Type B pancreatic cell (in vitro differentiated cells): ENCODE measurements at regions not wholly inside any gene's neighbourhood (a gene's known extent, or its start where the extent isn't known, plus 50 kb on each side); places are given as distances from the start of the nearest gene placed in this dataset.

Experiments
- DNase-seq: peaks from one replicate; pipeline ENCODE4 v3.0.0; 2021; ENCODE audit warnings: mixed read lengths; ENCODE audit not compliant: unreplicated experiment; ENCODE audit errors: extremely low spot score
- H3K27ac Mint-ChIP-seq: 2 replicates; pipeline ENCODE4 v1.8.0; 2021; ENCODE audit warnings: mild to moderate bottlenecking, mixed read lengths
- H3K27me3 Mint-ChIP-seq: 2 replicates; pipeline ENCODE4 v1.8.0; 2021; ENCODE audit warnings: mixed read lengths
- H3K36me3 Mint-ChIP-seq: 2 replicates; pipeline ENCODE4 v1.8.0; 2021; ENCODE audit warnings: mixed read lengths
- H3K4me1 Mint-ChIP-seq: one replicate; pipeline ENCODE4 v1.8.0; 2021; ENCODE audit warnings: mixed read lengths; ENCODE audit not compliant: unreplicated experiment
- H3K4me3 Mint-ChIP-seq: 2 replicates; pipeline ENCODE4 v1.8.0; 2021; ENCODE audit warnings: mild to moderate bottlenecking, mixed read lengths
- H3K9me3 Mint-ChIP-seq: 2 replicates; pipeline ENCODE4 v1.8.0; 2021; ENCODE audit warnings: mixed read lengths
- TF ChIP-seq, protein P1 (sequence below): fragments of 200-600 bp; sonication (generic); conservative IDR thresholded peaks from 2 replicates; pipeline ENCODE4 v1.5.0; 2021; ENCODE audit warnings: antibody characterized with exemption, mild to moderate bottlenecking

DNA sequence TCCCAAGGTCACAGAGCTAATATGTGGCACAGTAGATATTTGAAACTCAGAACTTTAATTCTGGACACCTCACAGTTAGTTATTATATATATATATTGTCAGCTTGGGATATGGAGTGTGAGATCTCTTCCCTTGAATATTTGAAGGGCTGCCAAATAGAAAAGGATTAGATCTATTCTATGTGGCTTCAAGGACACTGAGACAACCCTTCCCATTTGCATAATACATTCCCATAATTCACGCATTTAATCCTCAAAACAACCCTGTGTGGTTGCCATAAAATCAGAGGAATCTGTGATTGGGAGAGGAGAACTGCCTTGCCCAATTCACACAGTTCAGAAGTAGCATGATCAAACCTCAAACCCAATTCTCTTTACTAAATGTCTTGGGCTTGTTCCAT, 365.8 kb upstream of the DYNLRB2 start:
- H3K36me3 Mint-ChIP-seq, result no peaks in the 10 kb centered on the region
- no peaks in the 10 kb centered on the region for H3K4me1 Mint-ChIP-seq
- no peak for DNase-seq
- no peak overlapping the region for H3K4me3 Mint-ChIP-seq
- H3K27ac Mint-ChIP-seq, result no peak overlapping the region
- TF ChIP-seq, protein P1, sequence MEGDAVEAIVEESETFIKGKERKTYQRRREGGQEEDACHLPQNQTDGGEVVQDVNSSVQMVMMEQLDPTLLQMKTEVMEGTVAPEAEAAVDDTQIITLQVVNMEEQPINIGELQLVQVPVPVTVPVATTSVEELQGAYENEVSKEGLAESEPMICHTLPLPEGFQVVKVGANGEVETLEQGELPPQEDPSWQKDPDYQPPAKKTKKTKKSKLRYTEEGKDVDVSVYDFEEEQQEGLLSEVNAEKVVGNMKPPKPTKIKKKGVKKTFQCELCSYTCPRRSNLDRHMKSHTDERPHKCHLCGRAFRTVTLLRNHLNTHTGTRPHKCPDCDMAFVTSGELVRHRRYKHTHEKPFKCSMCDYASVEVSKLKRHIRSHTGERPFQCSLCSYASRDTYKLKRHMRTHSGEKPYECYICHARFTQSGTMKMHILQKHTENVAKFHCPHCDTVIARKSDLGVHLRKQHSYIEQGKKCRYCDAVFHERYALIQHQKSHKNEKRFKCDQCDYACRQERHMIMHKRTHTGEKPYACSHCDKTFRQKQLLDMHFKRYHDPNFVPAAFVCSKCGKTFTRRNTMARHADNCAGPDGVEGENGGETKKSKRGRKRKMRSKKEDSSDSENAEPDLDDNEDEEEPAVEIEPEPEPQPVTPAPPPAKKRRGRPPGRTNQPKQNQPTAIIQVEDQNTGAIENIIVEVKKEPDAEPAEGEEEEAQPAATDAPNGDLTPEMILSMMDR, result no peak
- H3K9me3 Mint-ChIP-seq, result no peaks in the 10 kb centered on the region
- no peaks in the 10 kb centered on the region for H3K27me3 Mint-ChIP-seq

DNA sequence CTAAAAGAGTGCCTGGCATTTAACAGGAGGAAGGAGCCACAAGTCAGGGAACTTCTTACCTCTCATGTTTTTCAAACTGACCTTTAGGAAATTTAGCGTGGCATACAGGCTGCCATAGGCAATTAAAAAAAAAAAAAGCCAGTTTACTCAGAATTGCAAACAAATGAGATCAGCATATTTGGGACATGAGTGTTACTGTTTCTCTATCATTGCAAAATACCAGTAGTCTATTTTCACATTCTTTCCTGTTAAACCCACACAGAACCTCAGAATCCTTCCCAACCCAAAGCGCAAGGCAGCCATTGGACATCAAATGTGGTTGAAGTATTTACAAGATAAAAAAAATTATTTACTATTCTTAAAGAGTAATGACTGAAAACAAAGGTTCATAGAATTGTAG, 366.4 kb upstream of the DYNLRB2 start:
- Mint-ChIP-seq H3K36me3 (no peaks in the 10 kb centered on the region), H3K27me3 (no peaks in the 10 kb centered on the region), H3K27ac (peak overlapping the region; percentile 7), H3K4me3 (no peak overlapping the region), H3K9me3 (no peaks in the 10 kb centered on the region), H3K4me1 (no peaks in the 10 kb centered on the region)
- no peak for DNase-seq
- TF ChIP-seq, protein P1, result no peak

DNA sequence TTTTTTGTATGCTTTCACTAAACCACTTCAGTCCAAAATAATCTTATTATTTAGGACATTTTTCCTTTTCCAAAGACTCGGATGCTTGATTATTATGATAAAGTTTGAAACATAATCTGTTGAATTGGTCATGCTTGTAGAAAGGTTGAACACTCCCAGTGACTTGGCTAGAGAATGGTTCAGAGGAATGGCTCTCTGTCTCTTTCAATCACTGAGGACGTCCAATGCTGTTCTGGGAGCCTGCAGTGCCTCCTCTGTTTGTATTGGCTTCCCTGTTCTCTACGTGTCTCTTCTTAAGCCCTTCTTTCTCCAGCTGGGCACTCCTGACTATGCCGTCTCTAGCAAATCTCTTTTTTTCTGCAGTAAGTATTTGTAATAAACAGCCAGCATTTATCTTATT, 369.0 kb upstream of the DYNLRB2 start:
- Mint-ChIP-seq H3K27ac (no peak overlapping the region), H3K4me1 (no peaks in the 10 kb centered on the region), H3K27me3 (peaks cover 1% of the 10 kb centered on the region), H3K36me3 (no peaks in the 10 kb centered on the region), H3K4me3 (no peak overlapping the region), H3K9me3 (no peaks in the 10 kb centered on the region)
- TF ChIP-seq, protein P1, result no peak
- no peak for DNase-seq

DNA sequence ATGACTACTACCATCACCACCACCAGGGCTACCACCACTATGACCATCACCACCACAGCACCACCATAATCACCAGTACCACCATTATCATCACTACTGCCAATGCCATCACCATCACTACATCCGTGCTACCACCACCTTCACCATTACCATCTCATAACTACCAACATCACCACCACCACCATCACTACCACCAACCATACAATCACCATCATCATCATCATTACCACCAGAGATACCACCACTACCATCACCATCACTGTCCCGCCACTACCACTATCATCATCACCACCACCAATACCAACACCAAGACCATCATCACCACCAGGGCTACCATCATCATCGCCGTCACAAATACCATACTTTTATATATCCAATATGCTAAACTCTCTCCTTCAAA, 369.6 kb upstream of the DYNLRB2 start:
- TF ChIP-seq, protein P1, result no peak
- no peaks in the 10 kb centered on the region for H3K36me3 Mint-ChIP-seq
- H3K27me3 Mint-ChIP-seq, result peaks cover 4% of the 10 kb centered on the region
- H3K4me3 Mint-ChIP-seq, result no peak overlapping the region
- no peak for DNase-seq
- no peaks in the 10 kb centered on the region for H3K4me1 Mint-ChIP-seq
- H3K9me3 Mint-ChIP-seq, result no peaks in the 10 kb centered on the region
- no peak overlapping the region for H3K27ac Mint-ChIP-seq

DNA sequence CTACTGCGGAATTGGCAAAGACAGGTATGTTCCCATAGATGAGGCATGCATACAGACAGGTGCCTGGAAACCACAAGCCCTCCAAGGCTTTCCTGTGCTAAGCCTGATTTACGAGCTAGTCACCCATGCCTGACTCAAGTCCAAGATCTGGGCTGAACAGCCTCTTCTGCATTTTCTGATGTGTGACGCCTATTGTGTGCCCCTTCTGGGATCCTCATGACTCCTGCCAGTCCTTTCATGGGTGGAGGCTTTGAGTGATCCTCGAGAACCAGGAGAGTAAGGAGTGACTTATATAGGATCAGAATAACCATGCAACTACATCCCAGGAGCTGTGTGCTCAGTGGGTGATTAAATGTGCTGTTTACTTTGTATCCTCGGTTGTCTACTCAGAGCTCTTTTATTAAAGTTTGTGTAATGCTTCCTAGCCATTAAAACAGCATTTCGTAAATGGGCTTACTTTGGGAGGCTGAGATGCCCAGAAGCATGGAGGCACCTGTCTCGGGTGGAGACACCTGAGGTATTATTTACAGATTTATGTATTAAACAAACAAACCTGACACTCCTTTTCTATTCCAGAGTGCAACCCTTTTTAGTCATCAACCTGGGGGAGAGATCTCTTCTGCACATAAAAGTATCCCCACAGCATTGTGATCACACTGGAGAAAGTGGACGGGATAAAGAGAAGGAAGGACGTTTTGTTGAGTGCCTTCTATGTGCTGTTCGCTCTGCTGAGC, 373.0 kb upstream of the DYNLRB2 start:
- no peaks in the 10 kb centered on the region for H3K9me3 Mint-ChIP-seq
- H3K27ac Mint-ChIP-seq, result no peak overlapping the region

More for the DNA sequence above, 373.0 kb upstream of the DYNLRB2 start:
- Mint-ChIP-seq H3K4me1 (peaks cover under 1% of the 10 kb centered on the region), H3K36me3 (no peaks in the 10 kb centered on the region), H3K27me3 (peaks cover 7% of the 10 kb centered on the region), H3K4me3 (no peak overlapping the region)
- TF ChIP-seq, protein P1, result no peak
- no peak for DNase-seq
